ENCODE measurements at regions not wholly inside any gene's neighbourhood (a gene's known extent, or its start where the extent isn't known, plus 50 kb on each side); places are given as distances from the start of the nearest gene placed in this dataset.

GRCh38 chr16:14344292-14344691 lies 273.2 kb downstream of the MRTFB start:
- TF ChIP-seq, protein P1, sequence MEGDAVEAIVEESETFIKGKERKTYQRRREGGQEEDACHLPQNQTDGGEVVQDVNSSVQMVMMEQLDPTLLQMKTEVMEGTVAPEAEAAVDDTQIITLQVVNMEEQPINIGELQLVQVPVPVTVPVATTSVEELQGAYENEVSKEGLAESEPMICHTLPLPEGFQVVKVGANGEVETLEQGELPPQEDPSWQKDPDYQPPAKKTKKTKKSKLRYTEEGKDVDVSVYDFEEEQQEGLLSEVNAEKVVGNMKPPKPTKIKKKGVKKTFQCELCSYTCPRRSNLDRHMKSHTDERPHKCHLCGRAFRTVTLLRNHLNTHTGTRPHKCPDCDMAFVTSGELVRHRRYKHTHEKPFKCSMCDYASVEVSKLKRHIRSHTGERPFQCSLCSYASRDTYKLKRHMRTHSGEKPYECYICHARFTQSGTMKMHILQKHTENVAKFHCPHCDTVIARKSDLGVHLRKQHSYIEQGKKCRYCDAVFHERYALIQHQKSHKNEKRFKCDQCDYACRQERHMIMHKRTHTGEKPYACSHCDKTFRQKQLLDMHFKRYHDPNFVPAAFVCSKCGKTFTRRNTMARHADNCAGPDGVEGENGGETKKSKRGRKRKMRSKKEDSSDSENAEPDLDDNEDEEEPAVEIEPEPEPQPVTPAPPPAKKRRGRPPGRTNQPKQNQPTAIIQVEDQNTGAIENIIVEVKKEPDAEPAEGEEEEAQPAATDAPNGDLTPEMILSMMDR (IDR thresholded peaks at IDR 0.05; ENCODE audit: insufficient read depth, missing control alignments) = no peak
- FAIRE-seq = no peak
- no peak for DNase-seq (ENCODE audit: insufficient read length, low spot score)

DNA sequence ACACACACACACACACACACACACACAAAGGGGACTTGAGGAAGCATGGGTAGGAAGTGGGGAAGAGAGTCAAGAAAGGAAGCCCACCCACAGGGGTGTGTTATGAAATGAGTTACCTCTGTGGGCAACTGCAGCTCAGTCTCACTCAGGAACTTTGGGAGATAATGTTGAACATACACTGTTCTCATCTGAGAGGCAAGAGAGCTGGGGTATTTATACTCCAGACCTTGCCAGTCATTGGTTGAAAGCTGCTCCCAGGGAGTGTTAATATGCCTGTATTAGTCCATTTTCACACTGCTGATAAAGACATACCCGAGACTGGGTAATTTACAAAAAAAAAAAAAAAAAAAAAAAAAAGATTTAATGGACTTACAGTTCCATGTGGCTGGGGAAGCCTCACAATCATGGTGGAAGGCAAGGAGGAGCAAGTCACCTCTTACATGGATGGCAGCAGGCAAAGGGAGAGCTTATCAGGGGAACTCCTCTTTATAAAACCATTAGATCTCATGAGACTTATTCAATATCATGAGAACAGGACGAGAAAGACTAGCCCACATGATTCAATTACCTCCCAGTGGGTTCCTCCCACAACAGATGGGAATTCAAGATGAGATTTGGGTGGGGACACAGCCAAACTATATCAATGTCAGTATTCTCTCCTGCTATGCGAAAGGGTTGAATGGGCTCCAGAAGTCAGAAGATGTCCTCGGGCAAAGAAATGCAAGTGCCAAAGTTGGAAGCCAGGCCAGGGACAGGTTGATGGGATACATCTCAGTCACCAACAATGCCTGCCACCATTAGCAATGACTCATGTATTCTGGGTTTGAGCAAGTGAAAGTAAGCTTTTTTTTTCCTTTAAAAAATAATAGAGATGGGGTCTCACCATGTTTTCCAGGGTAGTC lies 270.5 kb downstream of the MRTFB start:
- DNase-seq (ENCODE audit: insufficient read length, low spot score) (no peak), FAIRE-seq (no peak)
- TF ChIP-seq, protein P1 (IDR thresholded peaks at IDR 0.05; ENCODE audit: insufficient read depth, missing control alignments) = no peak

DNA sequence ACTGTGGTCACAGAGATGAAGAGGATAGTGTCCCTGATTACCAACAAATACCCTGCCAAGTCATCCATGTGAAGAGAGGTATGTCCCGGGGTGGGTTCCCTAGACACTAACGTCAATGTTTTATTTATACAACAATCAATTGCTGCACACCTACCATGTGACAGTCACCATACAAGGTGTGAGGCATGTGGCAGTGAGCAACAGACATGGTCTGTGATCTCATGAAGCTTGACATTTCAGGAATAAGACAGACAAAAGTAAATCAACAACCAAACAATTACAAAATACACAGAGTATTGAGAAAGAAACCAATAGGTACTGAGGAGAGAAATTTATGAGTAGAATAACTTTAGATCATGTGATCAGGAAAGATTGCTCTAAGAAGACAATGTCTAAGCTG lies 268.6 kb downstream of the MRTFB start:
- TF ChIP-seq, protein P1 (IDR thresholded peaks at IDR 0.05; ENCODE audit: insufficient read depth, missing control alignments) = no peak
- DNase-seq (ENCODE audit: insufficient read length, low spot score) = no peak
- no peak for FAIRE-seq

DNA sequence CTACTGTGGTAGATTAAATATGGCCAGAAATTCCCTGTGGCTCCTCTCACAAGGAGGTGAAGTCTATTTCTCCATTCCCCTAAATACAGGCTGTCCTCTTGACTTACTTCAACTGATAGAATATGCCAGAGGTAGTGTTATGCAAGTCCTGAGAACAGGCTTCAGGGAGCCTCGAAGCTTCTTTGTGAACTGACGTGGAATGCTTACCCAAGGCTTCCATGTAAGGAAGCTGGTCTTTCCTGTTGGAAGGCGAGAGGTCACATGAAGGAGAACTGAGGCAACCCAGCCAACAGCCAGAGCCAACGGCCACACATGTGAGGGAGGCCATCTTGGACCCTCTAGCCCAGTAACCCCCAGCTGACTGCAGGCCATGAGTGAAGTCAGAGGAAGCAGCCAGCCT lies 267.9 kb downstream of the MRTFB start:
- DNase-seq (ENCODE audit: insufficient read length, low spot score) (no peak), FAIRE-seq (no peak)
- TF ChIP-seq, protein P1 (IDR thresholded peaks at IDR 0.05; ENCODE audit: insufficient read depth, missing control alignments) = no peak

GRCh38 chr16:14338236-14338635 lies 267.1 kb downstream of the MRTFB start:
- TF ChIP-seq, protein P1 (IDR thresholded peaks at IDR 0.05; ENCODE audit: insufficient read depth, missing control alignments) = no peak
- no peak for DNase-seq (ENCODE audit: insufficient read length, low spot score)
- no peak for FAIRE-seq

- no peak for DNase-seq (ENCODE audit: insufficient read length, low spot score)
- FAIRE-seq = no peak
- TF ChIP-seq, protein P1 (IDR thresholded peaks at IDR 0.05; ENCODE audit: insufficient read depth, missing control alignments) = no peak
Measured at GRCh38 chr16:14337303-14338191, 266.4 kb downstream of the MRTFB start.
